ENCODE measurements at regions not wholly inside any gene's neighbourhood (a gene's known extent, or its start where the extent isn't known, plus 50 kb on each side); places are given as distances from the start of the nearest gene placed in this dataset.

DNA sequence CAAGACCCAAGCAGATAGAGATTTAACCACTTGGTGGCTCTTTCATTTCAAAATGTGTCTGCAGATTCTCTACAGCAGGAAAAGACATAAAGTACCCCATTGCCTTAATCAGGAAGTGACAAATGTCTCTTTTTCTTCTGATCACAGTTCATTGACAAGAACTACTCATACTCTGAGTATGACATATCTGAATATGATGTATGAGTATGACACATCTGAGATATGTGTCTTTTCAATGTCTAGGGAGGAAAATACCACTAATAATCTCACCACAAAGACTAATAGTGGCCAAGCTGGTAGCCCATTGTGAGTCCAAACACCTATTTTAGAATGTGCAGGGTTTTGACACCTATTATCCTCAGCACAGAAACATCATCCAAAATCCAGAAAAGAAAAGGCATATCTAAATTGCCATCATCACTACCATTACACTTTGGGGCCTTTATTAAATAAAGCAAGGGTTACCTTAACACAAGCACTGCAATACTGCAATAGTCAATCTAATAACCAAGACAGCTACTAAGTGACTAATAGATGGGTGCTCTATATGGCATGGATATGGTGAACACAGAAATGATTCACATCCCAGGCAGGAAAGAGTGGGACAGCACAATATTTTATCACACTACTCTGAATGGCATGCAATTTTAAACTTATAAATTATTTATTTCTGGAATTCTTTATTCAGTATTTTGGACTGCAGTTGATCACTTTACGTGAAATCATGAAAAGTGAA lies 243.7 kb upstream of the FAR2 start:
- TF ChIP-seq POLR2A (IDR thresholded peaks at IDR 0.05; ENCODE audit: low read length) (no peak), GATA1 (IDR thresholded peaks at IDR 0.05; ENCODE audit: low read depth, low read length) (no peak)

Data from erythroblast (primary cell).